ENCODE measurements at regions not wholly inside any gene's neighbourhood (a gene's known extent, or its start where the extent isn't known, plus 50 kb on each side); places are given as distances from the start of the nearest gene placed in this dataset.

GRCh38 chr12:118513611-118514010 is 137.3 kb downstream of the SUDS3 start:
- TF ChIP-seq POLR2A (IDR thresholded peaks at IDR 0.05; ENCODE audit: low read depth, low read length), result no peak
- TF ChIP-seq POLR2AphosphoS5 (IDR thresholded peaks at IDR 0.05; ENCODE audit: low read depth, low read length), result no peak
- no peak for TF ChIP-seq TAF1 (IDR thresholded peaks at IDR 0.05; ENCODE audit: low read depth, low read length)
- TF ChIP-seq SPI1 (IDR thresholded peaks at IDR 0.05; ENCODE audit: low read depth, low read length), result no peak
- no peak for TF ChIP-seq PAX5 (IDR thresholded peaks at IDR 0.05; ENCODE audit: insufficient read depth, low read length, severe bottlenecking)
- TF ChIP-seq POU2F2 (IDR thresholded peaks at IDR 0.05; ENCODE audit: low read depth, low read length), result no peak

Measured in GM12891 (cell line).